GM19035 (cell line): ENCODE measurements at regions not wholly inside any gene's neighbourhood (a gene's known extent, or its start where the extent isn't known, plus 50 kb on each side); places are given as distances from the start of the nearest gene placed in this dataset.

ENCODE experiments used
- ATAC-seq: cut with Tn5 transposase; IDR thresholded peaks from one replicate; pipeline ENCODE4 v1.9.1; 2021; ENCODE audit not compliant: unreplicated experiment

DNA sequence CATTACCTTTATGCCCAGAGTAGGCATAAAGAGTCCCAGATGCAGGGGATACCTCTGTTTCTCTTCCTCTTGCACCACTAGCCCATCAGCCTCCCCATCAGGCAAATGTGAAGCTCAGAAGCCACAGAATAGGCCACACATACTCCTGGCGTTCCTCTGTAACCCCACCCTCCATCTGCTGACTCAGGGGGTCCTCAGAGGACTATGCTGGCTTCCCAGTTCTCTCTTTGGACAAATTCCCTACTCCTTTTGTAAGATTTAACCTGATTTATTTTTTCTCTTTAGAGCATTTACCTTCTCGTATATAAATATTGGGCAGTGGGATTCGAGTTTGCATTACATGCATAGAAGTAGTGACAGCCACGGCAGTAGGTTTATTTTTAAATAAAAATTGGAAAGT is 262.3 kb upstream of the CADM1 start:
- ATAC-seq: no peak

DNA sequence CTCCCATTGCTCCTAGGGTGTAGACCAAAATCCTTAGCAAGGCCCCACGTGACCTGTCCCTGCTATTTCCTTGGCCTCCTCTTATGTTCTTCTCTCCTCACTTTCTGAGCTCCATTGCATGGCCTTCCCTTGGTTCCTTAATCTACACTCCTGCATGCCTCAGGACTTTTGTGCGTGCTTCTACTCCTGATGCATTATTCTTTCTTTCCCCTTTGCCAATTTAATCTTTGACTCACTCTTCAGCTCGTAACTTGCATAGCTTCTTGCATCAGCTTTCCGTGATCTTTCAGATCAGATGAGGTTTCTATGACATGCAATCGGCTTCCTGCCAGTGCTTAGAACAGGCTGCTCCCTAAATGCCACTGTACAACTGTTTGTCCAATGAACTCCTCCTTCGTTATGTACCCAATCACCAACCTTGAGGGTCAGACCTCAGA is 261.6 kb upstream of the CADM1 start:
- no peak for ATAC-seq

DNA sequence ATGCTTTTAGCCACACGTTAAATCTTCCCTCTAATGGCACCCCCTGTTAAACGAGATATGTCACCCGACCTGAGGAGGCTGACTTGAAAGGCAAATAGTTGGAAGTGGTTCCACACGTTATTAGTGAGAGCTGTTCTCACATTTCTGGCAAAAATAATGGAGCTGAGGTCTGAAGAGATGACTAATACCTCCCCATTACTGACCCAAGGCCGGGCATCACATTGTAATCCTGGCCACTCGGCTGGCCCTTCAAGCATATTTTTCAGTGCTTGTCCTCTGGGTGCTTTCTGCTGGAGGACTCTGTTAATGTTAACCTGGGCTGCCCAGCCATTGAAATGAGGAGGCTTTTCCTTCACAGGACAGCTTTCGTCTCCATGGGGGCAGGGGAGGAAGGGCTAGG is 260.0 kb upstream of the CADM1 start:
- no peak for ATAC-seq

GRCh38 chr11:115761817-115762216 is 257.6 kb upstream of the CADM1 start:
- ATAC-seq: no peak

GRCh38 chr11:115761348-115761747 is 257.1 kb upstream of the CADM1 start:
- no peak for ATAC-seq

DNA sequence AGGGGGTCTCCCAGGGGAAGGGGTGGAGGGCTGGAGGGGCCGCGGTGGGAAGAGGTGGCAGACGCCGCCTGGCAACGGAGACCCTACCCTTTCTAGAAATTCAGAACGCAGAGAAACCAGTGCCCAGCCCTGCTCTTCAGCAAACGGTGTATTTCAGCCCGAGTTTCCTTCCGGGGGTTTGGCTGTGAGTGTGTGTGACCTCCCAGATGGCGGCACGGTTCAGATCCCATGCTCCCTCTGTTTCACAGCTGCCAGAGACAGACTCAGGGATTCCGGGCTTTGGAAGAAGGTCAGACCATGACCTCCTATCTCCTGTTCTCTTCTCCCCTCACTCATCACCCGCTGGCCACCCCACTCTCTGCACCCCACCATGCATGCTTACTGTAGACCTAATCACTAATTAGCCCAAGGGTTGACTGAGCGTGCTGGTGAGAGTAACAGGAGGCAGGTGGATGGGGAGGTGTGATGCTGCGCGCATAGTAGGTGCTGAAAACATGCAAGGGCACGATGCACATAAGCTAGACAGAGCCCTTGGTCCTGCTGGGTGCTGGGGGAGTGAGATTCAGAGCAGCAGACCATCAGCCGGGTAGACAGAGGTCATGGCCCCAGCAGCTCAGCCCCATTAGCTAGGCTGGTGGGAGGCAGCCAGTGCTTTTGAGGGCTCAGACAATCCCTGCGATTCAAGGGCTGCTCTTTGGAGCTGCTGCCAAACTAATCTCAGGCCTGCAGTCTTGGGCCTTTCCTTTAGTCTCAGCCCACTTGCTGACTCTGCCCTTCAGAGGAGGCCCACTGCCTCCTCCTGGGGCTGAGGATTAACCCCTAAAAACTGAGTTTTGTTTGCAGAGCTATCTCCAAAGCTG is 256.5 kb upstream of the CADM1 start:
- no peak for ATAC-seq

DNA sequence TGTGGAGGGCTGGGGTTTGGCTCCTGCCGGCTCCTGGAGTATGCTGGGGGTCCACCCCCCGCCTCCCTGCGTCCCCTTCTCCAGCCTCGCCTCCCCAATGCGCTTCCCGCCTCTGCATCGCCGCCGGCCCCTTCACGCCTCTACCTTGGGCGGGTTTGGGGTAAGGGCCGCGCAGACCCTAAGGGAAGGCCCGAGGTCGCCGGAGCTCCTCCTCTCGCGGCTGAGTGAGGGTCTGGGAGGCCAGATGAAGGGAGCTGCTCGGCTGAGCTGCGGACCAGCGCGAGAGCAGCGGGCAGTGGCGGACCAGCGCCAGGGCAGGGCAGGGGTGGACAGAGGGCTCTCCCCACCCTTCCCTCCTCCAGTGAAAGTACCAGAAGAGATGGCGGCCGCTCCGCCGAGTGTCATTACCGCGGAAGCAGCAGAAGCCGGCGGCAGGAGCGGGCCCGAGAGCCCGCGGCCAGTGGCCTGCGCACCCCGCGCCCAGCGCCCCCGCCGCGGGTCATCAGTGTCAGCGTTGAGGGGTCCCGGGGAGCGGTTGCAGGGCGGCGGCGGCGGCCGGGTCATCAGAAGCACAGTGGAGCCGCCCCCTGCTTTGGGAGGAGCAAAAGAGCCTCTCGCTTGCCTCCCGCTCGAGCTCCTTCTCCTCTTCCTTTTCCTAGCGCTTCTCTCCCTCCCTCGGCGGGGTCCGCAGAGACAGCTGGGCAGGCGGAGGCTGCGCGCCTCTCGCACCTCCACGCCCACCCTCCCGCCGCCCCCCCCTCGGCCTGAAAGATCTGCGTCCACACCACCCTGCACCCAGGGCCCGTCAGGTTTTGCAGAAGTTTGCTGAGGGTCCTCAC is 255.6 kb upstream of the CADM1 start:
- ATAC-seq: no peak

DNA sequence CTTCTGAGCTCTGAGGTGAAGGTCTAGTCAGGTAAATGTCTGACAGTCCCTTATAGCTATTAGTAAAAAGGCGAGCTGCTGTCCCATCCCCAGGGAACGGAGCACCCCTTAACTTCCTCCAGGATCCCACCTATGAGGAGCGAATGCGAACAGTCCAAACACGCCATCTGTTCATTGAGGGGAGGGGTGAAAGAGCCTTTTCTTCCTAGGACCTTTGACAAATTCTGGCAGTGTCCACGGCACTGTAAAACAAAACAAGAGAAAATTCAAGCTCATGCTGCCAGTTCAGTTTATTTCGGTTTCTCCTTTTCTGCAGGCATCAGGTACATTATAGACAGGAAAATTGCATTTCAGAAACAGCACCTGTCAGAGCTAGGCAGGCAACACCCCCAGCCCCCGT is 253.8 kb upstream of the CADM1 start:
- no peak for ATAC-seq

- ATAC-seq: no peak
Measured at GRCh38 chr11:115751243-115752015, 247.2 kb upstream of the CADM1 start.

GRCh38 chr11:115745610-115746512 is 241.6 kb upstream of the CADM1 start:
- no peak for ATAC-seq

DNA sequence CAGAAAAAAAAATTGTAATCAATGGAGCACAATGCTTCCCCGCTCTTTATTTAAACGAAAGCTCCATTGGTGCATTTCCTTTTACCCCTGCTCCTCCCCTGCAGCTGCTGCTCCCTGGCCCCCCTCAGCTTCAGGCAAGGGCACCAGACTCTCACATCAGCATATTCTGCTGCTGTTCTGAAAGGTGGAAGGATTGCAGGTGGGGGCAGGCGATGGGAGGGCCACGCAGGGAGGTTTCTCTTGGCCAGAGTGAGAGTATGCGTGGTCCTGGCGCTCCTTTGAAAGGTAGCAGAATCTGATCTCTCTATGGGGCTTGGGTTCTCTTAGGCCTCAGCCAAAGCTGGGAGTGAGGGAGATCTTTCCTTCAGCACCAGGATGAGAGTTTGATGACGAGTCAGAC is 240.9 kb upstream of the CADM1 start:
- no peak for ATAC-seq

DNA sequence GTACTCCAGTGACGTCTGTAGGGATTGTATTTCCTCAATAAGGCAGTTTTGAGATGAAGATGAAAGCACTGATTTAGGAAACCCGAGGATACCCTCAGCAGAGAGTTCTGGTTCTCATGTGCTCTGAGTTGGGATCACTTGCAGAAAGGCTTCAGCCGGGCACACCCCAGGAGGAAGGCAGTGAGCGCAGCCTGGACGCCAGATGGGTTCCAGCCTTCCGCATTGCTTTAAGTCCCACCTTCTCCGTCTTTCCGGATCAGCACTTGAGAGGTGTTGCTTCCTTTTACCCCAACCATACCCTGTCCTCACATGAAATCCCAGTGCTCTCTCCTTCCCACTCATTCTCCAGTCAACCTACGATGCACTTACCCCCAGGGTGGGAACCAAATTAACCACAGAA is 239.5 kb upstream of the CADM1 start:
- no peak for ATAC-seq

- ATAC-seq: no peak
Measured at GRCh38 chr11:115741376-115742107, 237.3 kb upstream of the CADM1 start.

DNA sequence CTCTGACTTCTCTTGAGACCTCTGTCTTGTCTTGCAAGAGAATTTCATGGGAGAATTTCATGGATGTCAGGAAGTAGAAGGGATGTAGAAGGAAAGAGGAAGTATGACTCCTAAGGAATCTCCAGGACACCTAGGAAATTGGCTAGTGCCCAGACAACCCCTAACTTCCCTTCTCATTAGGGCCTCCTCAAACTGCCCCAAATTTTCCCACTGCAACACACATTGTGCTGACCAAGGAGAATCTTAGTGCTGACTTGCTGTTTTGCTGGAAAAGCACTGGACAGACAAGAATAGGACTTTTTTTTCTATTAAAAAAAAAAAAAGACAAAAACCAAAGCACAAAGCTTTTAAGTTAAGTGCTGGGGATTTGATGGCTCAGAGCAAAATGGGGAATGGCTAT is 236.1 kb upstream of the CADM1 start:
- ATAC-seq: no peak

DNA sequence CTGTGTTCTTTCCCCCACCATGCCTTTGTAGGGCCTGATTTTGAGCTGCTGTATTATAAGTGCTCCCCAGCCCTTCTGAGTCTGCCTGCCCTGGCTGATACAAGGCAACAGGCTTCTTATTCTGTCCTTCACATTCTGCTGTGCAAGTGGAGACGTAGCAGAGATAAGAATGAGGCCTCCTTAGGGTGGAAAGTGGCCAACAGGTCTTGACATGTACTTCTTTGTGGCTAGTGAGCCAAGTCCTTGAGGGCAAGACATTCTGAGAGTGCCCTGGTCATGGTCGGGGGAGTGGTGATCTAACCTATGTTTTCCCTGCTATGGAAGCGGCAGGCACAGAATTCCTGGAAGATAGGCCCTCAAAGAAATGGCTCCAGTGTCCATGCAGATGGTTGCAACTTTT is 235.7 kb upstream of the CADM1 start:
- ATAC-seq: no peak

GRCh38 chr11:115739146-115739545 is 234.9 kb upstream of the CADM1 start:
- no peak for ATAC-seq

- ATAC-seq: no peak
Measured at GRCh38 chr11:115737875-115738274, 233.7 kb upstream of the CADM1 start.

- ATAC-seq: no peak
Measured at GRCh38 chr11:115736146-115736545, 231.9 kb upstream of the CADM1 start.

DNA sequence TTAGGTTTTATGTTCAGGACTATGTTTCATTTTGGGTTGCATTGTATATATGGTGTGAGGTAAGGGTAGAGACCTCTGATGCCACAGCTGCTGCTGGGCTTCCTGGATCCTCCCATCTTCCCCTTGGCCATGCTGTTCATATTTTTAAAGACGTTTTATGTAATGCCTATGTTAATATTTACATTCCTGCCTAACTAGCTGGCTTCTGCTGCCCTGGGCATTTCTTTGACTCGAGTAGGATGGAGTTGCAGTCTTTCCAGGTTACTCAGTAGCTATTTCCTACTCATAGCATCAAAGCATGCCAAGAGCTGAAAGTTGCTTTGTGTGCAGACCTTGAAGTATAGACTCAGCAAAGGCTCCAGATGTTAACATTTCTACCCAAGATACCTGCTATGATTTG is 220.5 kb upstream of the CADM1 start:
- ATAC-seq: no peak

DNA sequence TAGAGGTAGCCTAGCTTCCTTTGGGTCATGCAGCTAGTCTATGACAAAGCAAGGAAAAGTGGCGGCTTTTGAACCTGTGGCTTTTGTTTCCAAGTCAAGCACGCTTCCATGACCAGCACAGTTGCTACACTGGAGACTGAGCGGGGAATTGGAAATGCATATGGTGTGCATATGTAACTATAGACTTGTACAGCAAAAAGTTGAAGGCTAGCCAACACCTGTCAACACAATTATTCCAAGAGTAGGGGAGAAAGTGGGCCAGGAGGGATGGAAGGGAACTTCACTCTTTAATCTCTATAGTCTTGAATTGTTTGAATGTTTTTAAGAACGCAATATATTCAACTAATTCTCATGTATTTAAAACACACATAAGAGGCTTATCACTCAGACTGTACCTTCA is 218.5 kb upstream of the CADM1 start:
- no peak for ATAC-seq
